HepG2 (cell line): ENCODE measurements at regions not wholly inside any gene's neighbourhood (a gene's known extent, or its start where the extent isn't known, plus 50 kb on each side); places are given as distances from the start of the nearest gene placed in this dataset.

Experiments
- ATAC-seq: fragments of 200-7000 bp; cut with Tn5 transposase; 3 replicates; pipeline ENCODE4 v1.9.1; 2020; ENCODE audit warnings: mild to moderate bottlenecking, moderate library complexity
- BruUV-seq: library from RNA; stranded (reverse); fragments of 400-500 nt; replicated peaks from 2 replicates; lab custom pipeline; 2021; lab: Mats Ljungman, UMichigan
- CTCF ChIA-PET: fragments of 300-600 bp; formaldehyde crosslinking; extraction: SDS; loops from one replicate; lab custom pipeline; 2021; ENCODE audit warnings: low total read pairs, inconsistent platforms, low intra/inter-chr PET ratio; lab: Yijun Ruan, JAX
- POLR2A ChIA-PET: fragments of 350-600 bp; sonication (Branson Sonifier 250); formaldehyde crosslinking; loops from one replicate; lab custom pipeline; 2020; ENCODE audit warnings: antibody characterized with exemption, inconsistent platforms; lab: Yijun Ruan, JAX
- DNase-seq: peaks from one replicate; pipeline ENCODE4 v3.0.0-alpha.2; 2015; ENCODE audit warnings: low spot score
- FAIRE-seq: peaks from 3 replicates; lab custom pipeline; 2011; peaks lifted over from hg19 to GRCh38; lab: Jason Lieb, UNC
- H2AFZ ChIP-seq: one replicate; pipeline ENCODE4 v1.6.1; 2011; ENCODE audit warnings: low read length, inconsistent platforms
- H3K27ac ChIP-seq: fragments of 300-600 bp; 3 replicates; pipeline ENCODE4 v1.8.0; 2011; ENCODE audit warnings: mixed run types, mild to moderate bottlenecking, mixed read lengths, low read length, inconsistent platforms; ENCODE audit not compliant: insufficient read depth; ENCODE audit errors: extremely low read length
- H3K27me3 ChIP-seq, 2 experiments: fragments of 200-600 bp in 1 of 2; 2 replicates in 1 of 2; 3 replicates in 1 of 2; pipeline versions ENCODE4 v1.6.0 to v1.8.0; 2011; ENCODE audit warnings: low read length in 2 of 2, mild to moderate bottlenecking in 2 of 2, moderate library complexity in 2 of 2, inconsistent platforms in 1 of 2; ENCODE audit not compliant: insufficient read depth in 2 of 2, control insufficient read depth in 1 of 2
- H3K36me3 ChIP-seq, 2 experiments: fragments of 200-600 bp in 1 of 2; replicated peaks in 1 of 2; 2 replicates in 1 of 2; 3 replicates in 1 of 2; pipeline versions ENCODE4 v1.5.1 to v1.8.0; 2011; ENCODE audit warnings: low read length in 2 of 2, inconsistent platforms in 1 of 2; ENCODE audit not compliant: insufficient read depth in 2 of 2, control insufficient read depth in 1 of 2
- H3K4me1 ChIP-seq: 2 replicates; pipeline ENCODE4 v1.5.1; 2012; ENCODE audit warnings: low read length, inconsistent platforms; ENCODE audit not compliant: insufficient read depth
- H3K4me2 ChIP-seq: 2 replicates; pipeline ENCODE4 v1.6.0; 2011; ENCODE audit warnings: low read depth, low read length, inconsistent platforms
- H3K4me3 ChIP-seq, 3 experiments: fragments of 200-600 bp in 1 of 3; sonication (generic), shearing (Covaris generic) in 1 of 3; replicated peaks in 1 of 3; 2 replicates each; pipeline ENCODE4 v1.5.1; 2011 to 2016; ENCODE audit warnings: low read length in 3 of 3, inconsistent platforms in 2 of 3, low read depth in 2 of 3, mild to moderate bottlenecking in 2 of 3, control low read depth in 1 of 3, mixed read lengths in 1 of 3; ENCODE audit not compliant: insufficient read depth in 1 of 3
- H3K79me2 ChIP-seq: one replicate; pipeline ENCODE4 v1.6.1; 2011; ENCODE audit warnings: low read length, inconsistent platforms; ENCODE audit not compliant: insufficient read depth
- H3K9ac ChIP-seq: 2 replicates; pipeline ENCODE4 v1.6.0; 2011; ENCODE audit warnings: mild to moderate bottlenecking, low read depth, low read length, inconsistent platforms; ENCODE audit not compliant: insufficient read depth
- H3K9me3 ChIP-seq: 2 replicates; pipeline ENCODE4 v1.5.1; 2012; ENCODE audit warnings: mild to moderate bottlenecking, low read length
- H4K20me1 ChIP-seq: 2 replicates; pipeline ENCODE4 v1.6.0; 2011; ENCODE audit warnings: inconsistent platforms, mild to moderate bottlenecking, low read length, moderate library complexity; ENCODE audit not compliant: insufficient read depth
- ATF6 ChIP-seq: sonication (generic); formaldehyde crosslinking; conservative IDR thresholded peaks from 2 replicates; pipeline ENCODE4 v1.4.0; 2020; ENCODE audit warnings: missing genetic modification reagents
- ELF4 ChIP-seq: sonication (generic); formaldehyde crosslinking; IDR thresholded peaks from 2 replicates; pipeline ENCODE4 v1.5.0; 2020; ENCODE audit warnings: missing genetic modification reagents, mild to moderate bottlenecking, moderate library complexity, borderline replicate concordance
- HNRNPUL1 ChIP-seq: fragments of 200-400 bp; formaldehyde crosslinking; IDR thresholded peaks from 2 replicates; pipeline ENCODE4 v1.6.1; 2017; ENCODE audit warnings: low read depth, mild to moderate bottlenecking, low read length, moderate library complexity
- HOXA9 ChIP-seq: sonication (generic); formaldehyde crosslinking; IDR thresholded peaks from 2 replicates; pipeline ENCODE4 v1.8.1; 2022; ENCODE audit warnings: missing genetic modification reagents, mild to moderate bottlenecking, moderate library complexity, borderline replicate concordance
- MNT ChIP-seq: fragments of 450-650 bp; IDR thresholded peaks from 2 replicates; pipeline ENCODE4 v1.6.1; 2016
- MTF1 ChIP-seq: sonication (generic); formaldehyde crosslinking; IDR thresholded peaks from 2 replicates; pipeline ENCODE4 v1.5.0; 2020; ENCODE audit warnings: missing genetic modification reagents
- POLR2A ChIP-seq, 2 experiments: IDR thresholded peaks; 2 replicates each; pipeline ENCODE4 v1.6.1; 2011; ENCODE audit warnings: low read depth in 2 of 2, low read length in 2 of 2, mild to moderate bottlenecking in 1 of 2, moderate library complexity in 1 of 2; ENCODE audit not compliant: insufficient read depth in 1 of 2
- SALL2 ChIP-seq: sonication (generic); formaldehyde crosslinking; IDR thresholded peaks from 2 replicates; pipeline ENCODE4 v1.8.1; 2023; ENCODE audit warnings: mild to moderate bottlenecking, missing genetic modification reagents, inconsistent platforms
- SMAD1 ChIP-seq: sonication (generic); formaldehyde crosslinking; IDR thresholded peaks from 2 replicates; pipeline ENCODE4 v1.4.0; 2020; ENCODE audit warnings: missing genetic modification reagents, low read depth, mild to moderate bottlenecking, borderline replicate concordance
- SRSF1 ChIP-seq: fragments of 200-400 bp; formaldehyde crosslinking; optimal IDR thresholded peaks from 2 replicates; pipeline ENCODE3; 2017; ENCODE audit warnings: mild to moderate bottlenecking, low read depth, low read length, moderate library complexity
- SRSF9 ChIP-seq: fragments of 200-400 bp; formaldehyde crosslinking; IDR thresholded peaks from 2 replicates; pipeline ENCODE4 v1.6.1; 2018; ENCODE audit warnings: borderline replicate concordance, mild to moderate bottlenecking, low read depth, low read length; ENCODE audit not compliant: insufficient read depth, poor library complexity, severe bottlenecking
- TAF1 ChIP-seq: sonication (generic); formaldehyde crosslinking; IDR thresholded peaks from 2 replicates; pipeline ENCODE4 v1.4.0; 2020; ENCODE audit warnings: missing genetic modification reagents
- ZFP62 ChIP-seq: sonication (generic); formaldehyde crosslinking; IDR thresholded peaks from 2 replicates; pipeline ENCODE4 v1.4.0; 2020; ENCODE audit warnings: missing genetic modification reagents
- ZNF251 ChIP-seq: sonication (generic); formaldehyde crosslinking; IDR thresholded peaks from 2 replicates; pipeline ENCODE4 v1.9.0; 2021; ENCODE audit warnings: mild to moderate bottlenecking, missing genetic modification reagents
- ZNF772 ChIP-seq: sonication (generic); formaldehyde crosslinking; IDR thresholded peaks from 2 replicates; pipeline ENCODE4 v1.5.0; 2020; ENCODE audit warnings: mild to moderate bottlenecking, missing genetic modification reagents
- WGBS: methylation state at CpG from one replicate; pipeline ENCODE4 v1.1.6; 2017; ENCODE audit warnings: low lambda C conversion rate; 5-methylcytosine and 5-hydroxymethylcytosine counted together
- in situ Hi-C: cut with HindIII; loops from 2 replicates; pipeline ENCODE4 v1.10.0; 2017; ENCODE audit warnings: low pct_unique_long_range_greater_than_20kb; ENCODE audit not compliant: extremely low pct_ligation_motif_present
- intact Hi-C: fragments of 100-400 bp; cut with micrococcal nuclease; formaldehyde crosslinking; loops from one replicate; pipeline ENCODE4 v1.10.0; 2022; ENCODE audit not compliant: unreplicated experiment
- TF ChIP-seq, protein P1 (sequence below): IDR thresholded peaks from 2 replicates; pipeline ENCODE4 v1.6.1; 2016; ENCODE audit warnings: mild to moderate bottlenecking, missing biosample characterization, missing genetic modification reagents

DNA sequence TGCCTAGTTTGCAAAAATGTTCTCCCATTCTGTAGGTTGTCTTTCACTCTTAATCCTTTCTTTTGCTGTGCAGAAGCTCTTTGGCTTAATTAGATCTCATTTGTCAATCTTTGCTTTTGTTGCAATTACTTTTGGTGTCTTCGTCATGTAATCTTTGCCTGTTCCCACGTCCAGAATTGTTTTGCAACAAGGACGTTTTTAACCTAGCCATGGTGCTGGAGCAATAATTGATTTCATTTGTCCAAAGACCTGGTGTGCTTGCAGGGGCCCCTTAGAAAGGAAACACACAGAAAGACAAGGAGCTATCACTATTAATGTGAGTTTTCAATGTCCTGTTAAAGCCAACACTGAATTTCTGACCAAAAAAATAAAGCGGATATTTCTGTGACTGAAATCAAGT, 89.1 kb upstream of the GALNT15 start:
- no peak for TF ChIP-seq ELF4 (CRISPR knock-in tag)
- no peak for TF ChIP-seq TAF1
- no peak for TF ChIP-seq SMAD1 (CRISPR knock-in tag)
- no peak for TF ChIP-seq HNRNPUL1
- TF ChIP-seq ZNF251: no peak
- TF ChIP-seq MTF1 (CRISPR knock-in tag): no peak
- TF ChIP-seq SRSF9: no peak
- TF ChIP-seq ATF6 (CRISPR knock-in tag): no peak
- TF ChIP-seq ZFP62 (CRISPR knock-in tag): no peak
- TF ChIP-seq, protein P1, sequence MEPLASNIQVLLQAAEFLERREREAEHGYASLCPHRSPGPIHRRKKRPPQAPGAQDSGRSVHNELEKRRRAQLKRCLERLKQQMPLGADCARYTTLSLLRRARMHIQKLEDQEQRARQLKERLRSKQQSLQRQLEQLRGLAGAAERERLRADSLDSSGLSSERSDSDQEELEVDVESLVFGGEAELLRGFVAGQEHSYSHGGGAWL: no peak
- no peak for TF ChIP-seq POLR2A (IDR thresholded peaks at IDR 0.05; ENCODE audit: insufficient read depth in 1 of 2, low read depth in 2 of 2, low read length in 2 of 2)
- TF ChIP-seq MNT: no peak
- TF ChIP-seq ZNF772 (CRISPR knock-in tag): no peak
- TF ChIP-seq SALL2 (CRISPR knock-in tag): no peak
- TF ChIP-seq HOXA9: no peak
- TF ChIP-seq SRSF1: no peak
- peaks cover 27% of the 10 kb centered on the region for H3K9me3 ChIP-seq
- no peak overlapping the region for H3K4me3 ChIP-seq
- H4K20me1 ChIP-seq: no peaks in the 10 kb centered on the region
- no peaks in the 10 kb centered on the region for H3K4me1 ChIP-seq
- CTCF ChIA-PET: no interaction called here
- ATAC-seq (no peak), FAIRE-seq (no peak), DNase-seq (no peak)
- no TSS peak for BruUV-seq
- 23% methylated on average over 4 of the region's 4 CpGs for WGBS
- H3K79me2 ChIP-seq: no peaks in the 10 kb centered on the region
- intact Hi-C loops: no loop called here
- no peak overlapping the region for H2AFZ ChIP-seq
- H3K9ac ChIP-seq: no peak overlapping the region
- no peaks in the 10 kb centered on the region for H3K27me3 ChIP-seq
- no peak overlapping the region for H3K27ac ChIP-seq
- no peak overlapping the region for H3K4me2 ChIP-seq
- in situ Hi-C loops: no loop called here
- POLR2A ChIA-PET: no interaction called here
- no peaks in the 10 kb centered on the region for H3K36me3 ChIP-seq
